ENCODE measurements at regions not wholly inside any gene's neighbourhood (a gene's known extent, or its start where the extent isn't known, plus 50 kb on each side); places are given as distances from the start of the nearest gene placed in this dataset.

- Mint-ChIP-seq H3K36me3 (no peaks in the 10 kb centered on the region), H3K9me3 (peaks cover 0 to 7% (median 0%) of the 10 kb centered on the region in 5 donors), H3K27me3 (peaks cover 6 to 9% of the 10 kb centered on the region in 2 donors), H3K27ac (no peak overlapping the region), H3K4me1 (no peaks in the 10 kb centered on the region), H3K4me3 (no peak overlapping the region)
- no peak for DNase-seq
- no peaks in the 10 kb centered on the region for H3K4me1 ChIP-seq (ENCODE audit: insufficient read depth, low read length)
- H3K4me3 ChIP-seq (ENCODE audit: low read length) = no peak overlapping the region
- H3K9me3 ChIP-seq (ENCODE audit: low read length) = no peaks in the 10 kb centered on the region
- no peak overlapping the region for H3K27ac ChIP-seq (ENCODE audit: low read depth, low read length)
- H3K36me3 ChIP-seq (ENCODE audit: insufficient read depth, low read length) = no peaks in the 10 kb centered on the region
- ChIA-PET POLR2A (no interaction called here), CTCF (no interaction called here)
- no peaks in the 10 kb centered on the region for H3K27me3 ChIP-seq (ENCODE audit: insufficient read depth, low read length, poor library complexity, severe bottlenecking)
Observed at GRCh38 chr5:38772471-38772870, 73.3 kb upstream of the OSMR start.

GRCh38 chr5:38775218-38775840, 70.5 kb upstream of the OSMR start:
- no peaks in the 10 kb centered on the region for H3K4me1 Mint-ChIP-seq
- H3K4me3 Mint-ChIP-seq = no peak overlapping the region
- H3K4me3 ChIP-seq (ENCODE audit: low read length) = no peak overlapping the region
- no peaks in the 10 kb centered on the region for H3K9me3 ChIP-seq (ENCODE audit: low read length)
- no peak overlapping the region for H3K27ac Mint-ChIP-seq
- no peaks in the 10 kb centered on the region for H3K36me3 ChIP-seq (ENCODE audit: insufficient read depth, low read length)
- peaks cover 0 to 7% (median 0%) of the 10 kb centered on the region in 5 donors for H3K9me3 Mint-ChIP-seq
- H3K4me1 ChIP-seq (ENCODE audit: insufficient read depth, low read length) = no peaks in the 10 kb centered on the region
- H3K27me3 Mint-ChIP-seq = peaks cover 4 to 6% of the 10 kb centered on the region in 2 donors
- H3K36me3 Mint-ChIP-seq = no peaks in the 10 kb centered on the region
- ChIA-PET POLR2A (no interaction called here), CTCF (no interaction called here)
- no peaks in the 10 kb centered on the region for H3K27me3 ChIP-seq (ENCODE audit: insufficient read depth, low read length, poor library complexity, severe bottlenecking)
- no peak for DNase-seq
- H3K27ac ChIP-seq (ENCODE audit: low read depth, low read length) = no peak overlapping the region

GRCh38 chr5:38776149-38776896, 69.5 kb upstream of the OSMR start:
- Mint-ChIP-seq H3K4me1 (no peaks in the 10 kb centered on the region), H3K27ac (no peak overlapping the region), H3K27me3 (peaks cover 4 to 6% of the 10 kb centered on the region in 2 donors), H3K36me3 (no peaks in the 10 kb centered on the region), H3K9me3 (peaks cover 0 to 7% (median 0%) of the 10 kb centered on the region in 5 donors), H3K4me3 (no peak overlapping the region)
- POLR2A ChIA-PET = no interaction called here
- Histone ChIP-seq H3K9me3 (ENCODE audit: low read length) (no peaks in the 10 kb centered on the region), H3K36me3 (ENCODE audit: insufficient read depth, low read length) (no peaks in the 10 kb centered on the region), H3K4me1 (ENCODE audit: insufficient read depth, low read length) (no peaks in the 10 kb centered on the region), H3K4me3 (ENCODE audit: low read length) (no peak overlapping the region), H3K27me3 (ENCODE audit: insufficient read depth, low read length, poor library complexity, severe bottlenecking) (no peaks in the 10 kb centered on the region), H3K27ac (ENCODE audit: low read depth, low read length) (no peak overlapping the region)
- CTCF ChIA-PET = no interaction called here
- DNase-seq = no peak

GRCh38 chr5:38777111-38777510, 68.7 kb upstream of the OSMR start:
- Histone ChIP-seq H3K36me3 (ENCODE audit: insufficient read depth, low read length) (no peaks in the 10 kb centered on the region), H3K9me3 (ENCODE audit: low read length) (no peaks in the 10 kb centered on the region), H3K4me1 (ENCODE audit: insufficient read depth, low read length) (no peaks in the 10 kb centered on the region), H3K27me3 (ENCODE audit: insufficient read depth, low read length, poor library complexity, severe bottlenecking) (no peaks in the 10 kb centered on the region), H3K27ac (ENCODE audit: low read depth, low read length) (no peak overlapping the region), H3K4me3 (ENCODE audit: low read length) (no peak overlapping the region)
- H3K36me3 Mint-ChIP-seq = no peaks in the 10 kb centered on the region
- DNase-seq = no peak
- H3K27ac Mint-ChIP-seq = no peak overlapping the region
- H3K9me3 Mint-ChIP-seq = peaks cover 0 to 6% (median 0%) of the 10 kb centered on the region in 5 donors
- H3K4me1 Mint-ChIP-seq = no peaks in the 10 kb centered on the region
- ChIA-PET CTCF (no interaction called here), POLR2A (no interaction called here)
- peaks cover 6% of the 10 kb centered on the region in 2 donors for H3K27me3 Mint-ChIP-seq
- no peak overlapping the region for H3K4me3 Mint-ChIP-seq

- H3K4me1 ChIP-seq (ENCODE audit: insufficient read depth, low read length) = no peaks in the 10 kb centered on the region
- H3K36me3 Mint-ChIP-seq = no peaks in the 10 kb centered on the region
- POLR2A ChIA-PET = no interaction called here
- no peaks in the 10 kb centered on the region for H3K36me3 ChIP-seq (ENCODE audit: insufficient read depth, low read length)
- no peak overlapping the region for H3K4me3 Mint-ChIP-seq
- H3K27me3 Mint-ChIP-seq = peaks cover 6 to 13% of the 10 kb centered on the region in 2 donors
- no peak overlapping the region for H3K27ac ChIP-seq (ENCODE audit: low read depth, low read length)
- no peaks in the 10 kb centered on the region for H3K27me3 ChIP-seq (ENCODE audit: insufficient read depth, low read length, poor library complexity, severe bottlenecking)
- no peak overlapping the region for H3K27ac Mint-ChIP-seq
- no peaks in the 10 kb centered on the region for H3K9me3 ChIP-seq (ENCODE audit: low read length)
- CTCF ChIA-PET = no interaction called here
- H3K4me3 ChIP-seq (ENCODE audit: low read length) = no peak overlapping the region
- DNase-seq = no peak
- H3K4me1 Mint-ChIP-seq = no peaks in the 10 kb centered on the region
- H3K9me3 Mint-ChIP-seq = peaks cover 0 to 4% (median 0%) of the 10 kb centered on the region in 5 donors
Observed at GRCh38 chr5:38780316-38780715, 65.5 kb upstream of the OSMR start.

GRCh38 chr5:38780945-38781344, 64.9 kb upstream of the OSMR start:
- H3K36me3 Mint-ChIP-seq = no peaks in the 10 kb centered on the region
- Histone ChIP-seq H3K27ac (ENCODE audit: low read depth, low read length) (no peak overlapping the region), H3K27me3 (ENCODE audit: insufficient read depth, low read length, poor library complexity, severe bottlenecking) (no peaks in the 10 kb centered on the region), H3K4me1 (ENCODE audit: insufficient read depth, low read length) (no peaks in the 10 kb centered on the region), H3K36me3 (ENCODE audit: insufficient read depth, low read length) (no peaks in the 10 kb centered on the region), H3K9me3 (ENCODE audit: low read length) (no peaks in the 10 kb centered on the region), H3K4me3 (ENCODE audit: low read length) (no peak overlapping the region)
- no peaks in the 10 kb centered on the region for H3K4me1 Mint-ChIP-seq
- POLR2A ChIA-PET = no interaction called here
- no peak overlapping the region for H3K4me3 Mint-ChIP-seq
- CTCF ChIA-PET = no interaction called here
- DNase-seq = no peak
- H3K9me3 Mint-ChIP-seq = peaks cover 0 to 9% (median 3%) of the 10 kb centered on the region in 5 donors
- H3K27me3 Mint-ChIP-seq = peaks cover 6 to 9% of the 10 kb centered on the region in 2 donors
- H3K27ac Mint-ChIP-seq = no peak overlapping the region

- CTCF ChIA-PET = no interaction called here
Observed at GRCh38 chr5:38782180-38782835, 63.5 kb upstream of the OSMR start.

GRCh38 chr5:38783011-38783561, 62.7 kb upstream of the OSMR start:
- Mint-ChIP-seq H3K27me3 (peaks cover 2 to 18% of the 10 kb centered on the region in 2 donors), H3K27ac (no peak overlapping the region), H3K4me1 (no peaks in the 10 kb centered on the region), H3K4me3 (no peak overlapping the region), H3K36me3 (no peaks in the 10 kb centered on the region), H3K9me3 (peaks cover 2 to 11% (median 4%) of the 10 kb centered on the region in 5 donors)
- H3K27me3 ChIP-seq (ENCODE audit: insufficient read depth, low read length, poor library complexity, severe bottlenecking) = no peaks in the 10 kb centered on the region
- no peak overlapping the region for H3K27ac ChIP-seq (ENCODE audit: low read depth, low read length)
- H3K4me1 ChIP-seq (ENCODE audit: insufficient read depth, low read length) = no peaks in the 10 kb centered on the region
- DNase-seq = no peak
- POLR2A ChIA-PET = no interaction called here
- H3K9me3 ChIP-seq (ENCODE audit: low read length) = no peaks in the 10 kb centered on the region
- H3K4me3 ChIP-seq (ENCODE audit: low read length) = no peak overlapping the region
- no peaks in the 10 kb centered on the region for H3K36me3 ChIP-seq (ENCODE audit: insufficient read depth, low read length)
- CTCF ChIA-PET = no interaction called here

More at GRCh38 chr5:38782180-38782835, 63.5 kb upstream of the OSMR start:
- POLR2A ChIA-PET = no interaction called here
- DNase-seq = no peak
- H3K9me3 ChIP-seq (ENCODE audit: low read length) = no peaks in the 10 kb centered on the region
- H3K27me3 ChIP-seq (ENCODE audit: insufficient read depth, low read length, poor library complexity, severe bottlenecking) = no peaks in the 10 kb centered on the region
- H3K4me3 ChIP-seq (ENCODE audit: low read length) = no peak overlapping the region
- H3K4me3 Mint-ChIP-seq = no peak overlapping the region
- H3K36me3 ChIP-seq (ENCODE audit: insufficient read depth, low read length) = no peaks in the 10 kb centered on the region
- peaks cover 0 to 11% (median 4%) of the 10 kb centered on the region in 5 donors for H3K9me3 Mint-ChIP-seq
- no peaks in the 10 kb centered on the region for H3K4me1 ChIP-seq (ENCODE audit: insufficient read depth, low read length)
- peaks cover 2 to 12% of the 10 kb centered on the region in 2 donors for H3K27me3 Mint-ChIP-seq
- H3K27ac Mint-ChIP-seq = no peak overlapping the region
- H3K36me3 Mint-ChIP-seq = no peaks in the 10 kb centered on the region
- no peaks in the 10 kb centered on the region for H3K4me1 Mint-ChIP-seq
- no peak overlapping the region for H3K27ac ChIP-seq (ENCODE audit: low read depth, low read length)
